HCT116 (cell line): ENCODE measurements at regions not wholly inside any gene's neighbourhood (a gene's known extent, or its start where the extent isn't known, plus 50 kb on each side); places are given as distances from the start of the nearest gene placed in this dataset.

Source experiments
- ATAC-seq: fragments of 200-7000 bp; cut with Tn5 transposase; 2 replicates; pipeline ENCODE4 v1.9.1; 2020; ENCODE audit warnings: mild to moderate bottlenecking, moderate library complexity
- BruUV-seq: library from RNA; stranded (reverse); fragments of 400-500 nt; replicated peaks from 2 replicates; lab custom pipeline; 2021; lab: Mats Ljungman, UMichigan
- CTCF ChIA-PET: fragments of 300-600 bp; sonication (Branson Sonifier 250); formaldehyde crosslinking; loops from one replicate; lab custom pipeline; 2021; ENCODE audit warnings: antibody characterized with exemption; lab: Charles Lee
- POLR2A ChIA-PET: fragments of 300-600, 350-600 bp; sonication (Branson Sonifier 250); formaldehyde crosslinking; loops from one replicate; lab custom pipeline; 2021; ENCODE audit warnings: antibody characterized with exemption; lab: Charles Lee
- RAD21 ChIA-PET, 2 experiments: fragments of 300-600 bp; sonication (Branson Sonifier 250); formaldehyde crosslinking; loops; one replicate each; lab custom pipeline; 2023; ENCODE audit warnings: low total read pairs in 2 of 2; ENCODE audit not compliant: uncharacterized antibody in 2 of 2, unreplicated experiment in 2 of 2, low non-redundant PET in 1 of 2; lab: Charles Lee
- DNase-seq: peaks from one replicate; pipeline ENCODE4 v3.0.0-alpha.2; 2010; ENCODE audit warnings: low read depth, low spot score
- H2AFZ ChIP-seq: fragments of 200-600 bp; shearing (Covaris generic), sonication (generic); 2 replicates; pipeline ENCODE4 v1.6.1; 2017; ENCODE audit warnings: low read depth, mixed run types, mixed read lengths, antibody characterized with exemption, low read length; ENCODE audit not compliant: poor library complexity, severe bottlenecking
- H3K27ac ChIP-seq: 2 replicates; pipeline ENCODE4 v1.5.1; 2012; ENCODE audit warnings: low read depth, low read length
- H3K27me3 ChIP-seq: fragments of 200-600 bp; sonication (generic); 2 replicates; pipeline ENCODE4 v1.6.1; 2016; ENCODE audit warnings: mixed run types, low read length, mixed read lengths; ENCODE audit not compliant: insufficient read depth
- H3K36me3 ChIP-seq, 2 experiments: fragments of 200-500 bp in 1 of 2; fragments of 200-600 bp in 1 of 2; sonication (Bioruptor generic) in 1 of 2; sonication (generic) in 1 of 2; 2 replicates each; pipeline versions ENCODE4 v1.5.1 to v1.6.1; 2014 to 2016; ENCODE audit warnings: low read length in 2 of 2, inconsistent platforms in 1 of 2, mixed read lengths in 1 of 2, mixed run types in 1 of 2; ENCODE audit not compliant: insufficient read depth in 2 of 2, control insufficient read depth in 1 of 2
- H3K4me1 ChIP-seq, 2 experiments: fragments of 200-600 bp in 1 of 2; sonication (generic) in 1 of 2; 2 replicates each; pipeline versions ENCODE4 v1.5.1 to v1.6.1; 2012 to 2017; ENCODE audit warnings: low read length in 2 of 2, inconsistent platforms in 1 of 2, mild to moderate bottlenecking in 1 of 2, mixed read lengths in 1 of 2, mixed run types in 1 of 2, moderate library complexity in 1 of 2; ENCODE audit not compliant: insufficient read depth in 2 of 2, control insufficient read depth in 1 of 2
- H3K4me2 ChIP-seq: fragments of 200-600 bp; sonication (generic); 2 replicates; pipeline ENCODE4 v1.6.1; 2017; ENCODE audit warnings: mixed run types, low read length, mixed read lengths
- H3K4me3 ChIP-seq, 2 experiments: fragments of 200-600 bp in 1 of 2; sonication (generic) in 1 of 2; replicated peaks in 1 of 2; 2 replicates each; pipeline ENCODE4 v1.5.1; 2011 to 2016; ENCODE audit warnings: low read length in 2 of 2, control low read depth in 1 of 2, low read depth in 1 of 2, mild to moderate bottlenecking in 1 of 2, mixed read lengths in 1 of 2, mixed run types in 1 of 2
- H3K79me2 ChIP-seq: fragments of 200-600 bp; sonication (generic); 2 replicates; pipeline ENCODE4 v1.6.1; 2017; ENCODE audit warnings: mild to moderate bottlenecking, mixed run types, low read length, moderate library complexity, mixed read lengths; ENCODE audit not compliant: insufficient read depth
- H3K9ac ChIP-seq: fragments of 200-600 bp; sonication (generic); 2 replicates; pipeline ENCODE4 v1.6.1; 2016; ENCODE audit warnings: low read length, mixed read lengths
- H3K9me2 ChIP-seq: fragments of 200-600 bp; sonication (generic), shearing (Covaris generic); 2 replicates; pipeline ENCODE4 v1.6.1; 2017; ENCODE audit warnings: mixed run types, mild to moderate bottlenecking, moderate library complexity; ENCODE audit not compliant: insufficient read depth
- H3K9me3 ChIP-seq, 2 experiments: fragments of 200-500 bp in 1 of 2; fragments of 200-600 bp in 1 of 2; sonication (Bioruptor generic) in 1 of 2; sonication (generic) in 1 of 2; 2 replicates each; pipeline ENCODE4 v1.6.1; 2014 to 2017; ENCODE audit warnings: low read length in 2 of 2, mixed read lengths in 2 of 2, inconsistent platforms in 1 of 2, low read depth in 1 of 2, mild to moderate bottlenecking in 1 of 2, mixed run types in 1 of 2, moderate library complexity in 1 of 2; ENCODE audit not compliant: control insufficient read depth in 1 of 2, insufficient read depth in 1 of 2
- H4K20me1 ChIP-seq: fragments of 200-600 bp; sonication (generic), shearing (Covaris generic); 2 replicates; pipeline ENCODE4 v1.6.1; 2017; ENCODE audit warnings: mixed run types, mild to moderate bottlenecking, moderate library complexity; ENCODE audit not compliant: insufficient read depth
- CEBPB ChIP-seq: IDR thresholded peaks from 2 replicates; pipeline ENCODE4 v1.6.1; 2012; ENCODE audit warnings: low read depth
- EGR1 ChIP-seq: IDR thresholded peaks from 2 replicates; pipeline ENCODE4 v1.6.1; 2012; ENCODE audit warnings: low read depth
- EZH2 ChIP-seq: fragments of 200-600 bp; sonication (generic); IDR thresholded peaks from 2 replicates; pipeline ENCODE4 v1.6.1; 2017; ENCODE audit warnings: antibody characterized with exemption, mixed run types
- JUND ChIP-seq: IDR thresholded peaks from 2 replicates; pipeline ENCODE4 v1.6.1; 2012
- SIN3A ChIP-seq: IDR thresholded peaks from 2 replicates; pipeline ENCODE4 v1.6.1; 2012; ENCODE audit warnings: low read depth
- SRF ChIP-seq: IDR thresholded peaks from 2 replicates; pipeline ENCODE4 v1.6.1; 2012; ENCODE audit warnings: low read depth
- ZNF274 ChIP-seq: fragments of 200-500 bp; sonication (Bioruptor generic); IDR thresholded peaks from 2 replicates; pipeline ENCODE4 v1.6.1; 2014; ENCODE audit warnings: mild to moderate bottlenecking, low read depth, low read length, inconsistent platforms
- intact Hi-C: fragments of 100-400 bp; cut with micrococcal nuclease; formaldehyde crosslinking; loops from 2 replicates; pipeline ENCODE4 v1.10.0; 2022
- TF ChIP-seq, protein P1 (sequence below): IDR thresholded peaks from 2 replicates; pipeline ENCODE4 v1.6.1; 2012; ENCODE audit warnings: low read depth

DNA sequence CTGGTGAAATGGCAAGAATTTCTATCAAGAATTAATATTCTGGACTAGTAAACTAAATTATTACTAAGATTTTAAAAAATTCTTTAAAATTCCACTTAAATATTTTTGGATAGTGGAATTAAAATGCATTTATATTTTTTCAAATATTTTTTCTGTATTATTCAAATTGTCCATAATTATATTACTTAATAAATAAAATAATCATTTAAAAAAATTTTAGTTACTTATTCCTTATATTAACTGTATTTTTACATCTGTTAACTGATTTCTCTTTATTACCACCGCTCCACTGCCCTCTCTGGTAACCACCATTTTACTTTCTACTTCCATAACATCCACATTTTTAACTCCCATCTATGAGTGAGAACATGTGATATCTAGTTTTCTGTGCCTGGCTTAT, 828.4 kb downstream of the VGLL3 start (continued):
- TF ChIP-seq, protein P1, sequence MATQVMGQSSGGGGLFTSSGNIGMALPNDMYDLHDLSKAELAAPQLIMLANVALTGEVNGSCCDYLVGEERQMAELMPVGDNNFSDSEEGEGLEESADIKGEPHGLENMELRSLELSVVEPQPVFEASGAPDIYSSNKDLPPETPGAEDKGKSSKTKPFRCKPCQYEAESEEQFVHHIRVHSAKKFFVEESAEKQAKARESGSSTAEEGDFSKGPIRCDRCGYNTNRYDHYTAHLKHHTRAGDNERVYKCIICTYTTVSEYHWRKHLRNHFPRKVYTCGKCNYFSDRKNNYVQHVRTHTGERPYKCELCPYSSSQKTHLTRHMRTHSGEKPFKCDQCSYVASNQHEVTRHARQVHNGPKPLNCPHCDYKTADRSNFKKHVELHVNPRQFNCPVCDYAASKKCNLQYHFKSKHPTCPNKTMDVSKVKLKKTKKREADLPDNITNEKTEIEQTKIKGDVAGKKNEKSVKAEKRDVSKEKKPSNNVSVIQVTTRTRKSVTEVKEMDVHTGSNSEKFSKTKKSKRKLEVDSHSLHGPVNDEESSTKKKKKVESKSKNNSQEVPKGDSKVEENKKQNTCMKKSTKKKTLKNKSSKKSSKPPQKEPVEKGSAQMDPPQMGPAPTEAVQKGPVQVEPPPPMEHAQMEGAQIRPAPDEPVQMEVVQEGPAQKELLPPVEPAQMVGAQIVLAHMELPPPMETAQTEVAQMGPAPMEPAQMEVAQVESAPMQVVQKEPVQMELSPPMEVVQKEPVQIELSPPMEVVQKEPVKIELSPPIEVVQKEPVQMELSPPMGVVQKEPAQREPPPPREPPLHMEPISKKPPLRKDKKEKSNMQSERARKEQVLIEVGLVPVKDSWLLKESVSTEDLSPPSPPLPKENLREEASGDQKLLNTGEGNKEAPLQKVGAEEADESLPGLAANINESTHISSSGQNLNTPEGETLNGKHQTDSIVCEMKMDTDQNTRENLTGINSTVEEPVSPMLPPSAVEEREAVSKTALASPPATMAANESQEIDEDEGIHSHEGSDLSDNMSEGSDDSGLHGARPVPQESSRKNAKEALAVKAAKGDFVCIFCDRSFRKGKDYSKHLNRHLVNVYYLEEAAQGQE: no peak
- TF ChIP-seq, all 23 proteins: peak for 0

DNA sequence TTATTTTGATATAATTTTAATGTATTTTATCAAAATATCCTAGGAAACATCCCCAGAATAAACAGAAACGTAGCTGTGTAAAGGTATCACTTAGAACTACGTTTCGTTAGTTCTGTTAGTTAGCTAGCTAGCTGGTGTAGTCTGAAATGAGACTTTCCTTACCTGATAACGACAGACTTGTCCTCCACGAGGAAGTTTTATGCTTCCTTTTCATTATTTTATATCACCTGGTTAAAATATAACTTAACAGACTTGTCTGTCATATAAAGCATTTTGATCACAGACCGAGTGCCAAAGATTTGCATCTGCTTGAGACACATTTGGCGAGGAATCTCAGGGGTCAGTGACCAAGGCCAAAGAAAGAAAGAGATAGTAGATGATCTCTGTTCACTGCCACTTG, 829.5 kb downstream of the VGLL3 start:
- Histone ChIP-seq H3K27me3 (no peaks in the 10 kb centered on the region), H3K9ac (no peak overlapping the region), H3K79me2 (no peaks in the 10 kb centered on the region), H2AFZ (no peak overlapping the region), H4K20me1 (no peaks in the 10 kb centered on the region), H3K9me2 (no peaks in the 10 kb centered on the region), H3K36me3 (no peaks in the 10 kb centered on the region), H3K9me3 (peaks cover 6 to 14% of the 10 kb centered on the region in 2 experiments; a peak in 2 of 4 replicates), H3K4me3 (no peak overlapping the region), H3K4me2 (no peak overlapping the region), H3K27ac (no peak overlapping the region), H3K4me1 (no peaks in the 10 kb centered on the region)
- BruUV-seq: no TSS peak
- intact Hi-C loops: loop anchor here (5.0 kb wide), 1 partner anchor 71 kb away; no protein-coding TSS in a partner anchor
- RAD21 ChIA-PET: no interaction called here
- no peak for TF ChIP-seq EGR1
- no peak for TF ChIP-seq SRF
- no peak for TF ChIP-seq EZH2
- no peak for TF ChIP-seq ZNF274
- no peak for TF ChIP-seq JUND
- no peak for TF ChIP-seq CEBPB
- no peak for TF ChIP-seq SIN3A
- CTCF ChIA-PET: no interaction called here
- POLR2A ChIA-PET: no interaction called here
- DNase-seq: no peak
- no peak for ATAC-seq
